ENCODE measurements at regions not wholly inside any gene's neighbourhood (a gene's known extent, or its start where the extent isn't known, plus 50 kb on each side); places are given as distances from the start of the nearest gene placed in this dataset.

- TF ChIP-seq CTCF (IDR thresholded peaks at IDR 0.05) (no peak), EZH2 (IDR thresholded peaks at IDR 0.05) (no peak)
These were observed 60.3 kb upstream of the HIVEP3 start for GRCh38 chr1:41978986-41979385.

Data from neural progenitor cell (in vitro differentiated cells).